ENCODE measurements at regions not wholly inside any gene's neighbourhood (a gene's known extent, or its start where the extent isn't known, plus 50 kb on each side); places are given as distances from the start of the nearest gene placed in this dataset.

DNA sequence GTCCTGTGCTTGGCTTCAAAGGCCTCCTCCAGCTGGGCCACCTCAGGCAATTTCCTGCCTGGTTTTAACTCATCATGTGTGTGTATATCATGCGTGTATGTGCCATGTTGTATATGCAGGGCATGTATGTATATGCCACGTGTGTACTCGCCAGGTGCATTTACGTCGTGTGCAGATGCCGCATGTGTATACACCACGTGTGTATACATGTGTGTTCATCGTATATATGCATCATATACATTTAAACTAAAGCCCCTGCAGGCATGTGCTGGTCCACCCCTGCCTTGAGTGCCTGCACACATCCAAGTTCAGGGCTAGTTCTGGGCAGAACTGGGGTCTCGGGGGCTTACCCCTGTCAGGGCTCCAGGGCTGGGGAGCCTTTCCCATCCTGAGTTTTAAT, 54.0 kb upstream of the SMOC2 start:
- Histone ChIP-seq H3K27ac (no peak overlapping the region), H3K4me3 (no peak overlapping the region), H3K4me1 (no peaks in the 10 kb centered on the region), H3K36me3 (ENCODE audit: insufficient read depth in 1 of 2, low read depth in 1 of 2) (no peaks in the 10 kb centered on the region), H3K27me3 (ENCODE audit: insufficient read depth in 3 of 3, low read length in 2 of 3) (peaks cover 0 to 6% (median 1%) of the 10 kb centered on the region in 3 donors), H3K9me3 (no peaks in the 10 kb centered on the region)
- no peak for TF ChIP-seq CTCF (IDR thresholded peaks at IDR 0.05)
- ATAC-seq (no peak), DNase-seq (no peak)
- 90 to 95% (median 91%) methylated on average over 9 of the region's 9 CpGs for WGBS, 3 donors
- intact Hi-C loops (cut with DNase I): no loop called here

GRCh38 chr6:168387426-168387825, 53.6 kb upstream of the SMOC2 start:
- Histone ChIP-seq H3K4me1 (no peaks in the 10 kb centered on the region), H3K27ac (no peak overlapping the region), H3K4me3 (no peak overlapping the region), H3K36me3 (ENCODE audit: insufficient read depth in 1 of 2, low read depth in 1 of 2) (no peaks in the 10 kb centered on the region), H3K27me3 (ENCODE audit: insufficient read depth in 3 of 3, low read length in 2 of 3) (peaks cover 0 to 6% (median 0%) of the 10 kb centered on the region in 3 donors), H3K9me3 (no peaks in the 10 kb centered on the region)
- no peak for TF ChIP-seq CTCF (IDR thresholded peaks at IDR 0.05)
- 74 to 85% (median 77%) methylated on average over 7 to 10 of the region's 10 CpGs for WGBS, 3 donors
- DNase-seq (no peak), ATAC-seq (no peak)
- intact Hi-C loops (cut with DNase I): no loop called here

- 67 to 74% (median 70%) methylated on average over 18 of the region's 18 CpGs for WGBS, 3 donors
- Histone ChIP-seq H3K9me3 (no peaks in the 10 kb centered on the region), H3K4me3 (no peak overlapping the region), H3K27ac (no peak overlapping the region), H3K27me3 (ENCODE audit: insufficient read depth in 3 of 3, low read length in 2 of 3) (peaks cover 0 to 6% (median 0%) of the 10 kb centered on the region in 3 donors), H3K36me3 (ENCODE audit: insufficient read depth in 1 of 2, low read depth in 1 of 2) (no peaks in the 10 kb centered on the region), H3K4me1 (no peaks in the 10 kb centered on the region)
- no peak for TF ChIP-seq CTCF (IDR thresholded peaks at IDR 0.05)
- ATAC-seq: no peak
- no peak for DNase-seq
- intact Hi-C loops (cut with DNase I): no loop called here
Observed at GRCh38 chr6:168387911-168388310, 53.1 kb upstream of the SMOC2 start.

DNA sequence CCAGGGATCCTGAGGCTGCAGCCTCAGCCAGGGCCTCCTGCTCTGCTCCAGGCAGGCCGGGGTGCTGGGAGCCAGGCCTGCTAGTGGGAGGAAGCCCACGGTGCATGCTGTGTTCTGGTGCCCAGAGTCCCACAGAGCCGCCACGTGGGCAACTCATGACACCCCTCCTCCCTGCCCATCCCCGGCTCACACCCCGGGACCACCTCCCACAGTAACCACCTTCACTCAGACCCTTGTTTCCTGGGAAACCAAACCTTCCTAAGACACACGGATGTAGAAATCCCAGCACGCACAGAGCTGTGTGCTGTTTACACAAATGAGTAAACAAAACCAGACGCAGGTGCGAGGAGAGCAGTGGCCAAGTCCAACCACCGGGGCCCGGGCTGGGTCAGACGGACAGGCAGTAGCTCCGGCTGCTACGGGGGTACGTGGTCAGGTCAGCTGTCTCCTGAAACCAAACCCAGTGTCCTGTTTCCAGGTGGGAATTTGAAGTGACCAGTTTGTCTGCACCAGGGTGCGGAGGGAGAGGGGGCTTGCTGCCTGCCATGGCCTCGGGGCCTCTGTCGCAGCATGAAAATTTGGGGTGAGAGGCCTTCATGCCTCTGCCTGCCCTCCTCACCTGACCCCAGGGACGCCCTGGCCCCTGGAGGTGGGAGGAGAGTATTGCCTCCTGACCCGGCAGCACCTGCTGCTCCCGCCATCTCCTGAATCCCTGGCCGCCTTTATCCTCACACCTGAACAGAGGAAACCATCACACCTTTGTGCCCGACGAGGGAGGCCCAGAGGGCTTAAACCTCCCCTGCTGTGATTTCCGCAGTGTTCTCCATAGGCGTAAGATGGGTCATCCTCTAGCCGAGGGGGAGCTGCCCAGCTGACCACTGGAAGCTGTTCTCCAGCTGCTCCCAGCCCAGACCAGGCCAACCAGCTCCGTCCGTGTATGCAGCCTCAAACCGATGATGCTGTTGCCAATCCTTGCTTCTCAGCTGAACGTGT, 52.0 kb upstream of the SMOC2 start:
- Histone ChIP-seq H3K27ac (no peak overlapping the region), H3K4me1 (no peaks in the 10 kb centered on the region), H3K36me3 (ENCODE audit: insufficient read depth in 1 of 2, low read depth in 1 of 2) (no peaks in the 10 kb centered on the region), H3K4me3 (no peak overlapping the region), H3K9me3 (no peaks in the 10 kb centered on the region), H3K27me3 (ENCODE audit: insufficient read depth in 3 of 3, low read length in 2 of 3) (peaks cover 0 to 6% (median 0%) of the 10 kb centered on the region in 3 donors)
- 74 to 79% (median 78%) methylated on average over 32 of the region's 32 CpGs for WGBS, 3 donors
- TF ChIP-seq CTCF (IDR thresholded peaks at IDR 0.05): no peak
- intact Hi-C loops (cut with DNase I): no loop called here
- ATAC-seq: no peak
- DNase-seq: no peak

Data from psoas muscle (tissue), 7 donors.